D721Med (cell line): ENCODE measurements at regions not wholly inside any gene's neighbourhood (a gene's known extent, or its start where the extent isn't known, plus 50 kb on each side); places are given as distances from the start of the nearest gene placed in this dataset.

Experiments used
- DNase-seq: peaks from one replicate; pipeline ENCODE4 v3.0.0; 2011; ENCODE audit warnings: low spot score; ENCODE audit not compliant: insufficient read length
- FAIRE-seq: peaks from 2 replicates; lab custom pipeline; 2011; peaks lifted over from hg19 to GRCh38; lab: Jason Lieb, UNC
- TF ChIP-seq, protein P1 (sequence below): IDR thresholded peaks from 2 replicates; pipeline ENCODE4 v1.5.1; 2012; ENCODE audit warnings: mild to moderate bottlenecking, control low read depth; ENCODE audit not compliant: insufficient read depth; ENCODE audit errors: missing control alignments

DNA sequence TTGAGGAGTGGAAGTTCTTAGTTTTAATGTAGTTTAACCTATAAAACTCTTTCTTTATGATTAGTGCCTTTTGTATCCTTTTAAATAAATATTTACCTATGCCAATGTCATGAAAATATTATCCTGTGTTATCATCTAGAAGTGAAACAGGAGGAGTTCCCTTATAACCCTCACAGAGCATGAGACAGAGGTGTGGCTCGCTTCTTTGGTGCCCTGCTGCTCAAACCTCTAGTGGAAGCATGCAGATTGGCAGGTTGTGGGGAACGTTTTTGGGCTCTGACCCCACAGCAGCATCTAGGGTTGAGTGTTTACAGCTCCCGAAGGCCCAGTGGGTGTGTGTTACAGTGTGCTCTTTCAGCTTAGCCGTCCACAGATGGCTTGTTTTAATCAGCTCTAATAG is 459.4 kb upstream of the AZI2 start:
- DNase-seq (no peak), FAIRE-seq (no peak)
- TF ChIP-seq, protein P1, sequence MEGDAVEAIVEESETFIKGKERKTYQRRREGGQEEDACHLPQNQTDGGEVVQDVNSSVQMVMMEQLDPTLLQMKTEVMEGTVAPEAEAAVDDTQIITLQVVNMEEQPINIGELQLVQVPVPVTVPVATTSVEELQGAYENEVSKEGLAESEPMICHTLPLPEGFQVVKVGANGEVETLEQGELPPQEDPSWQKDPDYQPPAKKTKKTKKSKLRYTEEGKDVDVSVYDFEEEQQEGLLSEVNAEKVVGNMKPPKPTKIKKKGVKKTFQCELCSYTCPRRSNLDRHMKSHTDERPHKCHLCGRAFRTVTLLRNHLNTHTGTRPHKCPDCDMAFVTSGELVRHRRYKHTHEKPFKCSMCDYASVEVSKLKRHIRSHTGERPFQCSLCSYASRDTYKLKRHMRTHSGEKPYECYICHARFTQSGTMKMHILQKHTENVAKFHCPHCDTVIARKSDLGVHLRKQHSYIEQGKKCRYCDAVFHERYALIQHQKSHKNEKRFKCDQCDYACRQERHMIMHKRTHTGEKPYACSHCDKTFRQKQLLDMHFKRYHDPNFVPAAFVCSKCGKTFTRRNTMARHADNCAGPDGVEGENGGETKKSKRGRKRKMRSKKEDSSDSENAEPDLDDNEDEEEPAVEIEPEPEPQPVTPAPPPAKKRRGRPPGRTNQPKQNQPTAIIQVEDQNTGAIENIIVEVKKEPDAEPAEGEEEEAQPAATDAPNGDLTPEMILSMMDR: no peak

DNA sequence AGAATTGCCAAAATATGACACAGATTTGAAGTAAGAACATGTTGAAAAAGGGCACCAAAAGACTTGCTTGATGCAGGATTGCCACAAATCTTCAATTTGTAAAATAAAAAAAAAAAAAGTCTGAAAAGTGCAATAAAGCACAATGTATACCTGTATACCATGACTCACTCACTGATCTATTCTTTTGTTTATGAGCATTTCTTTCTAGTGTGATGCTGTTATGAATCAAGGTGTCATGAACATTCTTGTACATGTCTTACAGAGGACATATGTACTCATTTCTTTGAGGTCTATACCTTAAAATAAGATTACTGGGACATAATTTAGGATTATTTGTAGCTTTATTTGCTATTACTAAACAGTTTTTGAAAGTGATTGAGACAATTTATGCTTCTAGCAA is 464.9 kb upstream of the RBMS3 start:
- DNase-seq (no peak), FAIRE-seq (no peak)
- TF ChIP-seq, protein P1: no peak

DNA sequence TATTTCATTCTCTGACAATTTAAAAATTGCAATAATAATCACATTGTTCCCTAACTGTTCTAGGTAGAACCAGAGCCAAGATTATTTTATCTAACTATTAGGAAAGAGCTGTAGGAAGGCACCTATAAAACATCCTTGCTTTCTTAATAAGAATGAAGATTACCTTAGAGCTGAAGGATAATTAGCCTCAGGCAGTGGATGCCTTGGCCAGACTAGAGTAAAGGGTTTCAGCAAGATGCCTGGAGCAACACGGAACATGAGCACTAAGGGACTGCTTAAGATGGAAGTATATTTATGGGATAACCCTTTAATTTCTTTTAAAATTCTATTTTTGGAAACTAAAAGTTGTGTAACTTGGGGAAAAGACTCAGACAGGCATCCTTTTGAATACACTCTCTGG is 456.6 kb upstream of the RBMS3 start:
- TF ChIP-seq, protein P1: no peak
- DNase-seq (no peak), FAIRE-seq (no peak)

DNA sequence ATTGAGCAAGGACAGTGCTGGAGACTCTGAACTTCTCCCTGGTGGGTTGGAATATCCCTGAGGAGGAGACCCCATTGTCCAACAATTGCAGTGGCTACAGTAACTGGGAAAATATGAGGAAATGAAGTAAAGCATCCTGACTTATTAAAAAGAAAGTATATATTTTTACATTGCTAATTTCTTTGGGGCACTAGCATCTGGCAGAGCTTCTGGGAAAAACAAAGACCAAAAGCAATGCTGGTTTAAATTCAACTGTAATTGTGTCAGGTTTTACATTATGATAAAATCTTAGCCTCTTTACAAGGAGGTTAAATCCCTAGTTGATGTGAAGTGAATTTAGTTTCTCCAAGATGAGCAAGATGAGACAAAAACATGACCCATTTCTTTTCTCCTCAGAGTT is 454.0 kb upstream of the RBMS3 start:
- DNase-seq (no peak), FAIRE-seq (no peak)
- TF ChIP-seq, protein P1: no peak

DNA sequence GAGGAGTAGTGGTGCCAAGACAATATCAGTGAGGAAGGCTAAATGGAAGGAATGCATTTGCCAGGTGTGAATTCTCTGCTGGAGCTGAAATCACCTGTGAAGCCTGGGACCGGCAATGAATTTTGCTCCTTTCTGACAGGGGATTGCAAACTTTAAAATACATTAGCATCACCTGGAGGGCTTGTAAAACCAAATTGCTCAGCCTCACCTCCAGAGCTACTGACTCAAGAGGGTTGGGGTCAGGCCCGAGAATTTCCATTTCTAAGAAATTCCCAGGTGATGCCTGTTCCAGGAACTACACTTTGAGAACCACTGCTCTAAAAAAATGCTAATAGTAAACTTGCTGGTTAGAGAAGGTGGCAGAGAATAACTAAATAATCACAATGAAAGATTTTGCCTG is 445.6 kb upstream of the RBMS3 start:
- DNase-seq: no peak
- no peak for FAIRE-seq
- TF ChIP-seq, protein P1: no peak

DNA sequence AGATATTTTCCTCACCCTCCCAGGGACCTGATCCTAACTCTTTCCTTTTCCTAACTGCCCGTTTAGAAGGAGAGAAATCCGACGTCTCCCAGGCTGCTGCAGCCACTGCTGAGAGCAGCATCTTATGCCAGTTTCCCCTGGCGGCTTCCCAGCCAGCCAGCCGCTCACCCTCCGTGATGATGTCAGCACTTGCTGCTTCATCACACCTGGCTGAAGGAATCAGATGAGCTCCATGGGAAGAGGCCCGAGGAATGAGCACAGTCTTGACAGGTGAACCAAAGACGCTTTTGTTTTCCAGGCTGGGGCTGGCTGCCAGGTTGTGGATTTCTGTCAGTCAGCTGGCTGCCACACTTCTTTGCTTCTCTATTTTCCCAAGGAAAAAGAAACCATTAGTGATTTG is 445.1 kb upstream of the RBMS3 start:
- DNase-seq: no peak

DNA sequence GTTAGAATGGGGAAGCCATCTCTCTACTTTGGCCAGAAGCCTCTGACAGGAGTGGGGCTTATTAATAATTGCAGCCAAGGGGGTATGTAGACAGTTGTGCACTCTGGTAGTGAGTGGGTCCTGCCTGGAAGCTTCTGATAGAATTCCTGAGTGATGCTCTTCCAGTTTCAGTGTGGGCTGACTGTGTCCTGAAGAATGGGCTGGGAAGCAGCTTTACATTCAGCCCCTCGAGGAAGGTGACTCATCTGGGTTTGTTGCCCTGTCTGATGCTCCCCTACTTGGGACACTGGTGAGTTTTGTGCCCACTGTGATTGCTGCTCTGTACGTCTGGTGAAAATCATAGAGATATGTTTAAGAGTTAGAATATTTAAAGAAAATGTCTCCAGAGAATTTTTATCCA is 444.7 kb upstream of the RBMS3 start:
- no peak for FAIRE-seq
- TF ChIP-seq, protein P1: no peak
- no peak for DNase-seq

More for the DNA sequence above, 445.1 kb upstream of the RBMS3 start:
- TF ChIP-seq, protein P1: no peak
- no peak for FAIRE-seq
